Stimulated activated CD8-positive, alpha-beta memory T cell treated with anti-CD3 and anti-CD28 coated beads, Interleukin-12 subunit alpha, Interleukin-12 subunit beta, amount 100 ng/mL, for 24 hours (primary cell): ENCODE measurements at regions not wholly inside any gene's neighbourhood (a gene's known extent, or its start where the extent isn't known, plus 50 kb on each side); places are given as distances from the start of the nearest gene placed in this dataset.
"Not testable (repeated sequence)": the region's sequence is repeated elsewhere in the genome, so short reads cannot be mapped to it uniquely, and the experiment has no call there.

Experiments used
- DNase-seq: peaks from one replicate; pipeline ENCODE4 v3.0.0-alpha.2; 2020; ENCODE audit errors: extremely low read depth

- DNase-seq, result not testable (repeated sequence)
These were observed 1685.1 kb downstream of the SPATA31A7 start for GRCh38 chr9:62874745-62875599.

GRCh38 chr9:62877552-62877951 lies 1687.7 kb downstream of the SPATA31A7 start:
- DNase-seq, result not testable (repeated sequence)

DNA sequence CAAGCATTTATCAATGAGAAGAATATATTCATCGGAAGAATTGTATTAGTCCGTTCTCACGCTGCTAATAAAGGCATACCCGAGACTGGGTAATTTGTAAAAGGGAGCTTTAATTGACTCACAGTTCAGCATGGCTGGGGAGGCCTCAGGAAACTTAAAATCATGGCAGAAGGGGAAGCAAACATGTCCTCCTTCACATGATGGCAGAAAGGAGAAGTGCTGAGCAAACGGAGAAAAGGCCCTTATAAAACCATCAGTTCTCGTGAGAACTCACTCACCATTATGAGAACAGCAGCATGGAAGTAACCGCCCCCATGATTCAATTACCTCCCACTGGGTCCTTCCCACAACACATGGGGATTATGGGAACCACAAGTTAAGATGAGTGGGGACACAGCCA lies 1688.2 kb downstream of the SPATA31A7 start:
- not testable (repeated sequence) for DNase-seq

GRCh38 chr9:62880453-62880852 lies 1690.6 kb downstream of the SPATA31A7 start:
- DNase-seq, result not testable (repeated sequence)

DNA sequence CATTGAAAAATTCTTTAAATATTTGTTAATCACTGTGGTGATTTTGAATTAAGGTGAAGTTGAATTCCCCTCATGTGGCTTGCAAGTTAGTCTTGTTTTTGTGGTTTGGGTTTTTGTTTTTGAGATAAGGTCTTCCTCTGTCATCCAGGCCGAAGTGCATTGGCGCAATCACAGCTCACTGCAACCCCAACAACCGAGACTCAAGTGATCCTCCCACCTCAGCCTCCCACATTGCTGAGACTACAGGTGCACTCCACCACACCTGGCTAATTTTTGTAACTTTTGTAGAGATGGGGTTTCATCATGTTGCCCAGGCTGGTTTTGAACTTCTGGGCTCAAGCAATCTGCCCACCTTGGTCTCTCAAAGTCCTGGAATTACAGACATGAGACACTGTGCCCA lies 1691.1 kb downstream of the SPATA31A7 start:
- not testable (repeated sequence) for DNase-seq

DNA sequence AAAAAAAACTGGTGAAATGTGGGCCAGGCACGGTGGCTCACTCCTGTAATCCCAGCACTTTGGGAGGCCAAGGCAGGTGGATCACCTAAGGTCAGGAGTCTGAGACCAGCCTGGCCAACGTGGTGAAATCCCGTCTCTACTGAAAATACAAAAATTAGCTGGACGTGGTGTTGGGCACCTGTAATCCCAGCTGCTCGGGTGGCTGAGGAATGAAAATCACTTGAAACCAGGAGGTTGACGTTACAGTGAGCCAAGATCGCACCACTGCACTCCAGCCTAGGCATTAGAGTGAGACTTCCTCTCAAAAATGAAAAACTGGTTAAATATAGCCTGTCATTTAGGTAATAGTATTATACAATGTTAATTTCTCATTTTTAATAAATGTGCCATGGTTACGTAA lies 1692.0 kb downstream of the SPATA31A7 start:
- DNase-seq, result not testable (repeated sequence)

DNA sequence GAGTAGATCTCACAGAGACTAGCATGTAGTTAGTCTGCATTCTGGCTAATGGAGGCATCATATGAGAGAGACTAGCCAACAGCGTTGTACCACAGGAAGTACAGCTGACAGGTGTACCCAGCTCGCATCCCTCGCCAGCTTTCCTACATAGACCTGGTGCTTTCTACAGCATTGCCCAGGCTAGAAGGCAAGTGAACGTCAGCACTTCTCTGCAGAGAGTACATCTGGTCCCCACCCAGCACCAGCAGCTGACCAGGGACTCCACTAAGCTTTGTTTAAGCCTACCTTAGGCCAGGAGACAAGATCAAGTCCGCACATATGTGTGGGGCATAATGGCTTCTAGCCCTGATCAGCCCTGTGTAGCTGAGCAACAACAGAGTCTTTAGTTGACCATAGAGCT lies 1692.9 kb downstream of the SPATA31A7 start:
- not testable (repeated sequence) for DNase-seq

GRCh38 chr9:62896692-62897091 lies 1706.9 kb downstream of the SPATA31A7 start:
- DNase-seq, result not testable (repeated sequence)

DNA sequence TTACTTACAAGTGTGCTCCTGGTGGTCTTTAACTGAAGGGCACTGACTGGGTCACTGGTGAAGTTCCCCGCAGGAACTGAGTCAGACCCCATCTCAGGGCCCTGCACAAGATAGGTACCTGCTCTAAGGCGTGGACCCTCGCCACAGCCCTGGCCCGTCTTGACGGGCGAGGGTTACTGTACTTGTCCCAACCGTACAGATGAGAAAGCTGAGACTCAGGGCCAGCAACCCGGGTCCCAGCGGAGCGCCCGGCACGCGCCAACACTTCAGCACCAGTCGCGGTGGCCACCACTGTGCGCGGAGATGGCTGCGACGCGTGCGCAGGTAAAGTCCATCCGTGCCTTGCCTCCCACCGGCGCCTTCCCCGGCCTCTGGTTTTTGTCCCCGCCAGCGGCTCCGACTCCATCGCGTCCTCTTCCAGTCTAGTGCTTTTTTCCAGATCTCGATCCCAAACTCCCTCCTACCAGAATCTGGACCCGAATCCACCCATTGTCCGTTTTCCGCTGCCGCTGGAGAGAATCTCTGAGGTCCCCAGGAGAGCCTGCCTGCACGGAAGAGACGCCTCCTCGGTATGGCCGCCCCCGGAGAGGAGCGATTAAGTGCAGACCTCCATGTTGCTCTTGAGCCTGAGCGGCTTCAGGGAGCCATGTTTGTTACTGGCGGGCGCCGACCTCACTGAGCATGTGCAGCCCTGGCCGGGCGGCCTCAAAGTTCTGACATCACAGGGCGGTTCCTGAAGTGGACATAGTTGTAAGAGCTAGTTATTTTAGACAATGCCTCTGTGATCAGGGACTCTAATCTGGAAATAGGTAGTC lies 1707.8 kb downstream of the SPATA31A7 start:
- DNase-seq, result not testable (repeated sequence)

- DNase-seq, result not testable (repeated sequence)
These were observed 1709.8 kb downstream of the SPATA31A7 start for GRCh38 chr9:62899666-62900065.

DNA sequence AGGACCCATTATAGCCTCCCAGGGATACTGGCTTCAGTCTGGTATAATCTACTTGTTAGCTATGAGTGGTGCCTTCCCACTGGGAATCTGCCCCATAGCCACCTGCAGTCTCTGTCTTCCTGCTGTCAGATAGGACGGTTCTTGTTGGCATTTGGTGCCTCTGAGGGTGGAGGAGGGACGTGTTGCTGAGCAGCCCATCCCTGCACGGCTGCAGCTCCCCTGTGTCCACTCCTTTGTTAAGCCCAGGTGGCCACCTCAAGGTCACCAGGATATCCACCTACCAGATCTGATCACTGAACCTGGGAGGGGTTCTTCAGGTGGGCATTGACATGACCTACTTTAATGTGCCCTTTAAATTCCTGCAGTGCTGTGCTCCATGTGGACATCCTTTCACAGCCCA lies 1714.2 kb downstream of the SPATA31A7 start:
- DNase-seq, result not testable (repeated sequence)

- DNase-seq, result not testable (repeated sequence)
These were observed 1715.9 kb downstream of the SPATA31A7 start for GRCh38 chr9:62905722-62906121.

DNA sequence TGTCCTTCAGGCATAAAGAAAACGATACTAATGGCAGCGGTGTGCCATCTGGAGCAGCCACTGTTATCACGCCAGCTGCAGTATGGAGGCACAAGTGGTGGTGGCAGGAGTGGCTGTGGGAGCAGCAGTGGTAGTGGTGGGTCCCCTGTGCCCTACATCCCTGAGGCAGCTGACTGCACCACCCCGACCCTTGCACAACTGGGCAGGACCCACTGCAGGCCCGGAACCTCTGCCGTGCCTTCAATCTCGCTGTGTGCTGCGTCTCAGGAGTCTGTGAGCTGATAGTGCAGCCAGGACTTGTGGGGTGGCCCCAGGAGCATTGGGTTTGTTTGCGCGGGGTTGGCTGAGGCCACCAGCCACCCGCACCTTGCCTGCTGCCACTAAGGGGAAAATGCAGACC lies 1718.0 kb downstream of the SPATA31A7 start:
- DNase-seq, result not testable (repeated sequence)

DNA sequence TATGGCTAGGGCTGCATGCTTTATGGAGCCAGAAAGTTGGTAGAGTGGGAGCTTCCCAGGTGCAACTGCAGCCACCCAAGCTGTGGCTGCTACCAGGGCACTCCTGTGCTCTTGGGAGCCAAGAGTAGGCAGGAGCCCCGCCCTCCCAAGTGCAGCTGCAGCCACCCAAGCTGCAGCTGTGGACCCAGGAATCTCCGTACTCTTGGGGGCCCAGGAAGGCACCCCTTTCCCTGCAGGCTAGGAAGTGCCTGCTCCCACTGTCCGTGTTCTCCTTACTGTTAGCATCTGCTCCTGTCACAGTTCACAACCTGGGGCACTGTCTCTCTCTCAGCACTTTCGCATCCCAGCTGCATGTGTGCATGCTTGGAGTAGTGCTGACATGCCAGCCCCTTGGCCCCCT lies 1718.4 kb downstream of the SPATA31A7 start:
- DNase-seq, result not testable (repeated sequence)

- not testable (repeated sequence) for DNase-seq
These were observed 1719.6 kb downstream of the SPATA31A7 start for GRCh38 chr9:62909447-62909846.

DNA sequence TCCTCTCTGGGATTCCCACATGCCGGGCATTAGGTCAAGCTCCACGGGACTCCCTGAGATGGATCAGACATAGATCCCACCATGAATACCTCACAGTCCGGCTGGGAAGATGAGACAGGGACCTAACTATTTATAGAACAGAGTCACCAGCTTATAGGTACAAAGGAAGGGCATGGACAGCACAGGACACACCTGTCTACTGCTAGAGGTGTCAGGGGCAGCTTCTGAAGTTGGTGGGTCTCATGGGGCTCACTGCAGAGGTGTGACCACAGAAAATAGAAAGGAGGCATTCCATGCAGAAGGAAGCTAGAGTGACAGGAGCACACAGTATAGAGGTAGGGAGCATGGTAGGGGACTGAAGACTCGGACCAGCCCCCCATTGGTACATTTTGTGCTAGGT lies 1722.4 kb downstream of the SPATA31A7 start:
- not testable (repeated sequence) for DNase-seq

GRCh38 chr9:62915168-62915567 lies 1725.3 kb downstream of the SPATA31A7 start:
- DNase-seq, result not testable (repeated sequence)

DNA sequence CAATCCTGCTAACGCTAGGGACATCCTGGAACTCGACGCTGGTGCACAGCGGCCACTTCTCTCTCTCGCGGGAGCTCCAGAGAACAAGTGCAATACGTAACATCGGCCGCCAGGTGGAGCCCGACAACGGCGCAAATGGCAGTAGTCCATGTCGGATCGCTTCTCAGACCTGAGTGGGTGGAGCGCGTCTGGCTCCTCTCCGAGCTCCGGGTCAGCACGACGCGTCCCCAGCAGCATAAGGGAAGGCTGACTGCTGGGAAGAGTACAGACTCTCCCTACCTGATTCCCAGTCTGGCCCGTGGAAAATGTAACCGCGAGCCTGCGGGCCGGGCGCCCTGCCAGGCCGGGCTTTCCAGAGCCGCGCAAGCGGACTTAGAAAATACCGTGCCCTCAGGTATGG lies 1725.8 kb downstream of the SPATA31A7 start:
- not testable (repeated sequence) for DNase-seq

- not testable (repeated sequence) for DNase-seq
These were observed 1729.0 kb downstream of the SPATA31A7 start for GRCh38 chr9:62918648-62919385.

DNA sequence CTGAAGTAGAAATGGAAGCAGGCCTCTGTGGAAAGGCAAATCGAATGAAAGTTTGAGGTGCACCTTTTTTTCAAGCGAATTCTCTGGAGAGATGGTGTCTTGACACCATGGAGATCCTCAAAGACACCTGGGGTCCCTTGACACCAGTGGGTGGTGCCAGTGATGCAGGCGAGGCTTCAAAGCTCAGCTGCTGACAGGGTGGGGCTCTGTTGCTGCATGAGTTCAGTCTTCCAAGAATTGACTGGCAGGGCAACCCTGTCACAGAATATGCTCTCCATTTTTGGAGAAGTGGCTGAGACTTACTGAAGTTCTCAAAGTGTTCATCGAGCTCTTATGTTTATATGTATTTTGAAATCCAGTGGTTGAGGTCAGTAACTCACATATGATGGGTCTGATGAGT lies 1741.6 kb downstream of the SPATA31A7 start:
- DNase-seq, result not testable (repeated sequence)

DNA sequence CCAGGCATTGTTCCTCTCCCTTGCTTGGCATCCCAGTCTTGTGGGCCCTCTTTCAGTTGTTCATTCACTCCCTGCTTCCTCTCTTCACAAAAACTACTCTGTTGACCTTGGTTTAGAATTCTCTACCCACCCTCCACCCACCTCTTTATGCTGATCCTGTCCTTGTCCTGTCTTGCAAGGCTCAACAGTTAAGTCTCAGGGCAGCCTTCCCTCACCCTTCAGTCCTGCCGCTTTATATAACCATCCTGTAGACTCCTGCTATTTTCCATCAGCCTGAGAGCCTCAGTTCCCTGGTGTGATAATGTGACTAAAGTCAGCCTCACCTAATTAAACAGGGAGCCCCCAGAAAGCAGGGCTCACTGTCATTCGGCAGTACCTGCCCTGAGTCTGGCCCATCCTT lies 1763.0 kb downstream of the SPATA31A7 start:
- not testable (repeated sequence) for DNase-seq
